ENCODE measurements at regions not wholly inside any gene's neighbourhood (a gene's known extent, or its start where the extent isn't known, plus 50 kb on each side); places are given as distances from the start of the nearest gene placed in this dataset.
"Not testable (repeated sequence)": the region's sequence is repeated elsewhere in the genome, so short reads cannot be mapped to it uniquely, and the experiment has no call there.

- no peak for DNase-seq
Measured at GRCh38 chr7:115235075-115235474, 313.2 kb downstream of the MDFIC start.

GRCh38 chr7:115233809-115234208 lies 311.9 kb downstream of the MDFIC start:
- no peak for DNase-seq

- no peak for DNase-seq
Measured at GRCh38 chr7:115232041-115232440, 310.1 kb downstream of the MDFIC start.

GRCh38 chr7:115230882-115231571 lies 309.1 kb downstream of the MDFIC start:
- no peak for DNase-seq

- DNase-seq: no peak
Measured at GRCh38 chr7:115229401-115230105, 307.7 kb downstream of the MDFIC start.

GRCh38 chr7:115227473-115228235 lies 305.8 kb downstream of the MDFIC start:
- no peak for DNase-seq

- DNase-seq: no peak
Measured at GRCh38 chr7:115226410-115226809, 304.5 kb downstream of the MDFIC start.

GRCh38 chr7:115224922-115225321 lies 303.0 kb downstream of the MDFIC start:
- no peak for DNase-seq

- no peak for DNase-seq
Measured at GRCh38 chr7:115223959-115224358, 302.1 kb downstream of the MDFIC start.

GRCh38 chr7:115221456-115221855 lies 299.6 kb downstream of the MDFIC start:
- DNase-seq: no peak

GRCh38 chr7:115218076-115218475 lies 296.2 kb downstream of the MDFIC start:
- no peak for DNase-seq

GRCh38 chr7:115217373-115217772 lies 295.5 kb downstream of the MDFIC start:
- no peak for DNase-seq

- no peak for DNase-seq
Measured at GRCh38 chr7:115216652-115217051, 294.8 kb downstream of the MDFIC start.

GRCh38 chr7:115211171-115211570 lies 289.3 kb downstream of the MDFIC start:
- DNase-seq: no peak

GRCh38 chr7:115210552-115210951 lies 288.7 kb downstream of the MDFIC start:
- DNase-seq: no peak

GRCh38 chr7:115208710-115209560 lies 287.0 kb downstream of the MDFIC start:
- no peak for DNase-seq

- not testable (repeated sequence) for DNase-seq
Measured at GRCh38 chr7:115206374-115206773, 284.5 kb downstream of the MDFIC start.

- DNase-seq: no peak
Measured at GRCh38 chr7:115198143-115198542, 276.2 kb downstream of the MDFIC start.

- DNase-seq: no peak
Measured at GRCh38 chr7:115195208-115195607, 273.3 kb downstream of the MDFIC start.

GRCh38 chr7:115191526-115191925 lies 269.6 kb downstream of the MDFIC start:
- DNase-seq: no peak

GRCh38 chr7:115183431-115184057 lies 261.6 kb downstream of the MDFIC start:
- DNase-seq: no peak

GRCh38 chr7:115178835-115179234 lies 256.9 kb downstream of the MDFIC start:
- no peak for DNase-seq

Data from KG1 (cell line).